GM12875 (cell line): ENCODE measurements at regions not wholly inside any gene's neighbourhood (a gene's known extent, or its start where the extent isn't known, plus 50 kb on each side); places are given as distances from the start of the nearest gene placed in this dataset.

Experiments used
- H3K4me3 ChIP-seq: one replicate; pipeline ENCODE4 v1.5.1; 2011; ENCODE audit warnings: low read depth, low read length, control low read depth
- TF ChIP-seq, protein P1 (sequence below): IDR thresholded peaks from 2 replicates; pipeline ENCODE4 v1.5.1; 2011; ENCODE audit warnings: low read depth, mild to moderate bottlenecking, control low read depth, inconsistent platforms, low read length, moderate library complexity, borderline replicate concordance; ENCODE audit not compliant: insufficient read depth

DNA sequence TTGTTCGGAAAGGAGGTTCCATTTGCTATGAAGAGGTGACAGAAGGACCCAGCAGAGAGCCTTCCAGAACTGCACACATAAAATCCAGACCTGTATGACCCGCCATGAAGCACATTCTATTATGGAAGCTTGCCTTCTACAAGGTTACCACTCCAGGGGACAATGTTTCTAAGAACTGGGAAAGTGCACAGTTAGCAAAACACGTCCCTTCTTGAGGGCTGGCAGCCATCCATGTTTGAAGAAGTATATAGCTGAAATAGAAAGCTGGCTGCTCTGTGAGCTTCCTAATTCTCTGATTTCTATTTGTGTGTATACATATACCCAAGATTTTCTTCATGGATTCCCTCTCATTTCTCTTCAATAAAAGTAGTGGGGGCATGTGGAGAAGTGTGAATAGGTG, 74.6 kb downstream of the CNTN3 start:
- TF ChIP-seq, protein P1, sequence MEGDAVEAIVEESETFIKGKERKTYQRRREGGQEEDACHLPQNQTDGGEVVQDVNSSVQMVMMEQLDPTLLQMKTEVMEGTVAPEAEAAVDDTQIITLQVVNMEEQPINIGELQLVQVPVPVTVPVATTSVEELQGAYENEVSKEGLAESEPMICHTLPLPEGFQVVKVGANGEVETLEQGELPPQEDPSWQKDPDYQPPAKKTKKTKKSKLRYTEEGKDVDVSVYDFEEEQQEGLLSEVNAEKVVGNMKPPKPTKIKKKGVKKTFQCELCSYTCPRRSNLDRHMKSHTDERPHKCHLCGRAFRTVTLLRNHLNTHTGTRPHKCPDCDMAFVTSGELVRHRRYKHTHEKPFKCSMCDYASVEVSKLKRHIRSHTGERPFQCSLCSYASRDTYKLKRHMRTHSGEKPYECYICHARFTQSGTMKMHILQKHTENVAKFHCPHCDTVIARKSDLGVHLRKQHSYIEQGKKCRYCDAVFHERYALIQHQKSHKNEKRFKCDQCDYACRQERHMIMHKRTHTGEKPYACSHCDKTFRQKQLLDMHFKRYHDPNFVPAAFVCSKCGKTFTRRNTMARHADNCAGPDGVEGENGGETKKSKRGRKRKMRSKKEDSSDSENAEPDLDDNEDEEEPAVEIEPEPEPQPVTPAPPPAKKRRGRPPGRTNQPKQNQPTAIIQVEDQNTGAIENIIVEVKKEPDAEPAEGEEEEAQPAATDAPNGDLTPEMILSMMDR = no peak
- no peak overlapping the region for H3K4me3 ChIP-seq

- H3K4me3 ChIP-seq = no peak overlapping the region
- TF ChIP-seq, protein P1 = no peak
These were observed 75.8 kb downstream of the CNTN3 start for GRCh38 chr3:74538669-74539068.

DNA sequence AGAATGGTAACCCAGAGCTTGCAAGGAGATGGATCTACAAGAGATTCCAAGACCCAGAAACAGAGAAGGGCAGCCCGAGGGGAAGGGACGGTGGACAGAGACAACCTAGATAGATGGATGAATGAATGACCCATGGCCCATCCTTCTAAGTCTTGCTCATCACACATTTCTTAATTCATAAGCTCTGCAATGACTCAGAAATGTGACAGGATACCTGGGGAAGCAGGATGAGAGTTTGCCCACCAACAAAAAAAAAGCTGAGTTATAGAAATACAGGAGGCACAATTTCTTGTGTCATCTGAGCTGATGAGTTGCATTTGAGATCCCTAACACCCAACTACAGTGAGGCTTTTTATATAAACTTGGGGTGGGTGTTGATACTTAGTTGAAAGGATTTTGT, 76.6 kb downstream of the CNTN3 start:
- TF ChIP-seq, protein P1 = no peak
- H3K4me3 ChIP-seq = no peak overlapping the region

DNA sequence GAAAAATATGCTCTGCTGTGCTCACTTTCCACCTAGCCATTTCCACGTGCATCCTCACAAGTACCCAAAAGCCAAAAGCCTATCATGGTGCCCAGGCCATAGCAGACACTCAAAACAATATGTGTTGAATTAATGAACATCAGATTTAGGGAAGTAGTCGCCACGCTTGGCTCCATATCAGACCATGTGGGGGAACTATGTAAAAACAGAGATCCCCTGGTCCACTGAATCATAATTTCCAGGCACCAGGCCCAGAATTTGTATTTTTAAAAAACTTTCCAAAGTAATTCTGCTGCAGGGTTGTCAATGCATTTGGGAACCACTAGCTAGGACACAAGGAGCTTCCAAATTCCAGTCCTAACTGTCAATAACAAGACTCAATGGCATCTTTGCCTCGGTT, 77.3 kb downstream of the CNTN3 start:
- TF ChIP-seq, protein P1 = no peak
- H3K4me3 ChIP-seq = no peak overlapping the region

GRCh38 chr3:74535281-74535680, 79.2 kb downstream of the CNTN3 start:
- TF ChIP-seq, protein P1 = no peak
- no peak overlapping the region for H3K4me3 ChIP-seq

GRCh38 chr3:74534611-74535010, 79.8 kb downstream of the CNTN3 start:
- TF ChIP-seq, protein P1 = no peak
- no peak overlapping the region for H3K4me3 ChIP-seq

DNA sequence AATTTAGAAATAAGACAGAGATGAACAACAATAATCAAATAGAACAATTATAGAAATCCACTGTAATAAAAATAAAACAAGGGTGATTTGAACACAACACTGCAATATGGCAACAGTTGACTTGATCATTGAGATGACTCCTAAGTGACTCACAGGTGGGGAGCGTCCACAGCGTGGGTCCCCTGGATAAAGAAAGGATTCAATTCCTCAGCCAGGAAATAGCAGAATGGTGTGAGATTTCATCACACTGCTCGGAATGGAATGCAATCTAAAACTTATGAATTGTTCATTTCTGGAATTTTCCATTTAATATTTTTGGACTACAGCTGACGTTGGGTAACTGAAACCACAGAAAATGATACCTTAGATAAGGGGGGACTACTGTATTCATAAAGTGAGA, 82.0 kb downstream of the CNTN3 start:
- TF ChIP-seq, protein P1 = no peak
- no peak overlapping the region for H3K4me3 ChIP-seq
